PC-3 (cell line): ENCODE measurements at regions not wholly inside any gene's neighbourhood (a gene's known extent, or its start where the extent isn't known, plus 50 kb on each side); places are given as distances from the start of the nearest gene placed in this dataset.

Source experiments
- CTCF ChIP-seq: fragments of 300-600 bp; sonication (generic); conservative IDR thresholded peaks from 2 replicates; pipeline ENCODE4 v1.5.1; 2017; ENCODE audit warnings: antibody characterized with exemption, low read depth, mild to moderate bottlenecking, low read length
- EZH2 ChIP-seq: fragments of 300-600 bp; sonication (generic); IDR thresholded peaks from one replicate; pipeline ENCODE4 v1.6.1; 2017; ENCODE audit warnings: antibody characterized with exemption, mild to moderate bottlenecking, low read length; ENCODE audit not compliant: unreplicated experiment
- EZH2phosphoT487 ChIP-seq: fragments of 300-600 bp; sonication (generic); IDR thresholded peaks from 2 replicates; pipeline ENCODE4 v1.6.1; 2018; ENCODE audit warnings: mild to moderate bottlenecking, antibody characterized with exemption, low read length, borderline replicate concordance

GRCh38 chr16:9666834-9667480, 515.3 kb downstream of the GRIN2A start:
- no peak for TF ChIP-seq CTCF
- TF ChIP-seq EZH2phosphoT487: no peak
- TF ChIP-seq EZH2: no peak
